HEK293 (cell line): ENCODE measurements at regions not wholly inside any gene's neighbourhood (a gene's known extent, or its start where the extent isn't known, plus 50 kb on each side); places are given as distances from the start of the nearest gene placed in this dataset.

Source experiments
- CTCF ChIA-PET: fragments of 350-600 bp; formaldehyde crosslinking; extraction: SDS; loops from one replicate; lab custom pipeline; 2021; ENCODE audit warnings: antibody characterized with exemption; lab: Yijun Ruan, JAX
- POLR2A ChIA-PET: fragments of 300-600 bp; formaldehyde crosslinking; extraction: SDS; loops from one replicate; lab custom pipeline; 2020; ENCODE audit warnings: antibody characterized with exemption, inconsistent platforms; lab: Yijun Ruan, JAX
- H3K27ac ChIP-seq: fragments of 200-500 bp; sonication (Bioruptor generic); 2 replicates; pipeline ENCODE4 v1.5.1; 2014; ENCODE audit warnings: low read depth, low read length, control low read depth, inconsistent platforms; ENCODE audit errors: extremely low read depth
- H3K36me3 ChIP-seq, 2 experiments: fragments of 200-500 bp in 1 of 2; sonication (Bioruptor generic) in 1 of 2; 1 replicate in 1 of 2; 2 replicates in 1 of 2; pipeline ENCODE4 v1.5.1; 2014 to 2017; ENCODE audit warnings: inconsistent platforms in 2 of 2, low read length in 2 of 2; ENCODE audit not compliant: control insufficient read depth in 2 of 2, insufficient read depth in 1 of 2
- H3K4me1 ChIP-seq: fragments of 200-500 bp; sonication (Bioruptor generic); 2 replicates; pipeline ENCODE4 v1.5.1; 2014; ENCODE audit warnings: mild to moderate bottlenecking, low read length, inconsistent platforms; ENCODE audit not compliant: control insufficient read depth, insufficient read depth
- H3K4me3 ChIP-seq: 2 replicates; pipeline ENCODE4 v1.5.1; 2011; ENCODE audit warnings: low read depth, mild to moderate bottlenecking, control low read depth, low read length, moderate library complexity
- H3K9me3 ChIP-seq: fragments of 200-500 bp; sonication (Bioruptor generic); 2 replicates; pipeline ENCODE4 v1.5.1; 2014; ENCODE audit warnings: low read depth, low read length, inconsistent platforms; ENCODE audit not compliant: control insufficient read depth, insufficient read depth
- BCL11B ChIP-seq: fragments of 450-650 bp; formaldehyde crosslinking; IDR thresholded peaks from 2 replicates; pipeline ENCODE4 v1.5.1; 2016; ENCODE audit warnings: low read depth, missing biosample characterization, missing genetic modification characterization
- HIC1 ChIP-seq: fragments of 450-650 bp; formaldehyde crosslinking; IDR thresholded peaks from 2 replicates; pipeline ENCODE4 v1.5.1; 2016; ENCODE audit warnings: missing biosample characterization, missing genetic modification characterization
- MEIS1 ChIP-seq: sonication (generic); formaldehyde crosslinking; IDR thresholded peaks from 2 replicates; pipeline ENCODE4 v1.8.1; 2022; ENCODE audit warnings: missing genetic modification reagents, mild to moderate bottlenecking, borderline replicate concordance
- OSR2 ChIP-seq: fragments of 450-650 bp; formaldehyde crosslinking; IDR thresholded peaks from 2 replicates; pipeline ENCODE4 v1.5.1; 2016; ENCODE audit warnings: missing biosample characterization, missing genetic modification characterization
- OVOL3 ChIP-seq: fragments of 450-650 bp; formaldehyde crosslinking; IDR thresholded peaks from 2 replicates; pipeline ENCODE4 v1.5.1; 2016; ENCODE audit warnings: missing biosample characterization, missing genetic modification characterization
- SCRT2 ChIP-seq: fragments of 450-650 bp; formaldehyde crosslinking; IDR thresholded peaks from 2 replicates; pipeline ENCODE4 v1.5.1; 2016; ENCODE audit warnings: missing biosample characterization, missing genetic modification characterization
- YY2 ChIP-seq: fragments of 450-650 bp; formaldehyde crosslinking; IDR thresholded peaks from 2 replicates; pipeline ENCODE4 v1.5.1; 2016; ENCODE audit warnings: missing biosample characterization, missing genetic modification characterization
- ZNF132 ChIP-seq: fragments of 450-650 bp; formaldehyde crosslinking; IDR thresholded peaks from 2 replicates; pipeline ENCODE4 v1.5.1; 2017; ENCODE audit warnings: missing biosample characterization, missing genetic modification characterization, borderline replicate concordance
- ZNF174 ChIP-seq: fragments of 450-650 bp; formaldehyde crosslinking; IDR thresholded peaks from 2 replicates; pipeline ENCODE4 v1.5.0; 2017; ENCODE audit warnings: missing biosample characterization, mild to moderate bottlenecking, missing genetic modification characterization
- ZNF18 ChIP-seq: fragments of 450-650 bp; formaldehyde crosslinking; IDR thresholded peaks from 2 replicates; pipeline ENCODE4 v1.5.1; 2016; ENCODE audit warnings: missing biosample characterization, missing genetic modification characterization
- ZNF248 ChIP-seq: fragments of 450-650 bp; formaldehyde crosslinking; IDR thresholded peaks from 2 replicates; pipeline ENCODE4 v1.5.1; 2017; ENCODE audit warnings: missing biosample characterization, missing genetic modification characterization
- ZNF280D ChIP-seq: fragments of 450-650 bp; formaldehyde crosslinking; IDR thresholded peaks from 2 replicates; pipeline ENCODE4 v1.5.1; 2016; ENCODE audit warnings: missing biosample characterization, missing genetic modification characterization
- ZNF324 ChIP-seq: fragments of 450-650 bp; formaldehyde crosslinking; IDR thresholded peaks from 2 replicates; pipeline ENCODE4 v1.5.1; 2016; ENCODE audit warnings: missing biosample characterization, missing genetic modification characterization
- ZNF404 ChIP-seq: fragments of 450-650 bp; formaldehyde crosslinking; IDR thresholded peaks from 2 replicates; pipeline ENCODE4 v1.5.1; 2017; ENCODE audit warnings: missing biosample characterization, missing genetic modification characterization
- ZNF473 ChIP-seq: fragments of 450-650 bp; formaldehyde crosslinking; IDR thresholded peaks from 2 replicates; pipeline ENCODE4 v1.5.1; 2017; ENCODE audit warnings: missing biosample characterization, missing genetic modification characterization
- ZNF514 ChIP-seq: fragments of 450-650 bp; formaldehyde crosslinking; IDR thresholded peaks from 2 replicates; pipeline ENCODE4 v1.5.1; 2016; ENCODE audit warnings: missing biosample characterization, missing genetic modification characterization
- ZNF530 ChIP-seq: fragments of 450-650 bp; formaldehyde crosslinking; IDR thresholded peaks from 2 replicates; pipeline ENCODE4 v1.5.1; 2016; ENCODE audit warnings: low read depth, missing biosample characterization, missing genetic modification characterization
- ZNF580 ChIP-seq: fragments of 450-650 bp; formaldehyde crosslinking; IDR thresholded peaks from 2 replicates; pipeline ENCODE4 v1.5.1; 2016; ENCODE audit warnings: missing biosample characterization, missing genetic modification characterization
- ZNF677 ChIP-seq: fragments of 450-650 bp; IDR thresholded peaks from 2 replicates; pipeline ENCODE4 v1.5.0; 2018; ENCODE audit warnings: missing biosample characterization, mild to moderate bottlenecking, missing genetic modification characterization, moderate library complexity
- ZNF704 ChIP-seq: fragments of 450-650 bp; formaldehyde crosslinking; IDR thresholded peaks from 2 replicates; pipeline ENCODE4 v1.5.1; 2016; ENCODE audit warnings: missing biosample characterization, missing genetic modification characterization
- ZNF777 ChIP-seq: fragments of 450-650 bp; formaldehyde crosslinking; IDR thresholded peaks from 2 replicates; pipeline ENCODE4 v1.5.1; 2017; ENCODE audit warnings: missing biosample characterization, missing genetic modification characterization, borderline replicate concordance
- ZNF792 ChIP-seq: fragments of 450-650 bp; formaldehyde crosslinking; IDR thresholded peaks from 2 replicates; pipeline ENCODE4 v1.5.1; 2016; ENCODE audit warnings: missing biosample characterization, missing genetic modification characterization
- ZSCAN4 ChIP-seq: fragments of 450-650 bp; formaldehyde crosslinking; IDR thresholded peaks from 2 replicates; pipeline ENCODE4 v1.5.1; 2017; ENCODE audit warnings: missing biosample characterization, missing genetic modification characterization

GRCh38 chr12:91994208-91994797 is 151.3 kb downstream of the BTG1 start:
- H3K9me3 ChIP-seq, result no peaks in the 10 kb centered on the region
- TF ChIP-seq OSR2 (tag by site-specific recombination), result no peak
- TF ChIP-seq ZNF777 (tag by site-specific recombination), result no peak
- no peak for TF ChIP-seq ZSCAN4 (tag by site-specific recombination)
- TF ChIP-seq YY2, result no peak
- no peak for TF ChIP-seq ZNF580 (tag by site-specific recombination)
- TF ChIP-seq OVOL3 (tag by site-specific recombination), result no peak
- TF ChIP-seq, all 188 proteins: peak for 0
- H3K4me3 ChIP-seq, result no peak overlapping the region
- no peaks in the 10 kb centered on the region for H3K36me3 ChIP-seq
- POLR2A ChIA-PET, result no interaction called here
- CTCF ChIA-PET, result no interaction called here
- H3K27ac ChIP-seq, result no peak overlapping the region
- H3K4me1 ChIP-seq, result no peaks in the 10 kb centered on the region

- Histone ChIP-seq H3K36me3 (no peaks in the 10 kb centered on the region), H3K27ac (no peak overlapping the region), H3K4me1 (no peaks in the 10 kb centered on the region), H3K4me3 (no peak overlapping the region), H3K9me3 (no peaks in the 10 kb centered on the region)
- CTCF ChIA-PET, result no interaction called here
- TF ChIP-seq ZSCAN4 (tag by site-specific recombination) (no peak), ZNF280D (tag by site-specific recombination) (no peak), ZNF324 (tag by site-specific recombination) (no peak), MEIS1 (CRISPR knock-in tag) (no peak), ZNF404 (tag by site-specific recombination) (no peak), ZNF792 (no peak), ZNF473 (no peak), ZNF704 (tag by site-specific recombination) (no peak), ZNF514 (tag by site-specific recombination) (no peak), ZNF677 (no peak), HIC1 (no peak), BCL11B (tag by site-specific recombination) (no peak), ZNF18 (tag by site-specific recombination) (no peak), ZNF530 (tag by site-specific recombination) (no peak), SCRT2 (tag by site-specific recombination) (no peak), ZNF248 (tag by site-specific recombination) (no peak), ZNF174 (tag by site-specific recombination) (no peak), ZNF132 (tag by site-specific recombination) (no peak)
- POLR2A ChIA-PET, result no interaction called here
These were observed 152.2 kb downstream of the BTG1 start for GRCh38 chr12:91993287-91994017.
